ENCODE measurements at regions not wholly inside any gene's neighbourhood (a gene's known extent, or its start where the extent isn't known, plus 50 kb on each side); places are given as distances from the start of the nearest gene placed in this dataset.

GRCh38 chr6:168862346-168862980 lies 391.2 kb downstream of the THBS2 start:
- no peak for DNase-seq
- Histone ChIP-seq H3K4me3 (no peak overlapping the region), H3K27me3 (peaks cover 0 to 5% of the 10 kb centered on the region in 2 donors), H3K27ac (no peak overlapping the region), H3K4me1 (no peaks in the 10 kb centered on the region), H3K9me3 (no peaks in the 10 kb centered on the region), H3K36me3 (no peaks in the 10 kb centered on the region)
- TF ChIP-seq CTCF (IDR thresholded peaks at IDR 0.05) = no peak
- no peak for ATAC-seq
- intact Hi-C loops (cut with DNase I) = no loop called here

- Histone ChIP-seq H3K27ac (no peak overlapping the region), H3K4me3 (no peak overlapping the region), H3K36me3 (no peaks in the 10 kb centered on the region), H3K9me3 (no peaks in the 10 kb centered on the region), H3K27me3 (peaks cover 0 to 5% of the 10 kb centered on the region in 2 donors), H3K4me1 (no peaks in the 10 kb centered on the region)
- intact Hi-C loops (cut with DNase I) = no loop called here
- no peak for ATAC-seq
- no peak for TF ChIP-seq CTCF (IDR thresholded peaks at IDR 0.05)
- DNase-seq = no peak
These were observed 392.7 kb downstream of the THBS2 start for GRCh38 chr6:168860987-168861386.

GRCh38 chr6:168860341-168860740 lies 393.3 kb downstream of the THBS2 start:
- intact Hi-C loops (cut with DNase I) = no loop called here
- Histone ChIP-seq H3K4me1 (no peaks in the 10 kb centered on the region), H3K27me3 (peaks cover 0 to 5% of the 10 kb centered on the region in 2 donors), H3K27ac (no peak overlapping the region), H3K36me3 (no peaks in the 10 kb centered on the region), H3K9me3 (no peaks in the 10 kb centered on the region), H3K4me3 (no peak overlapping the region)
- DNase-seq (no peak), ATAC-seq (no peak)
- TF ChIP-seq CTCF (IDR thresholded peaks at IDR 0.05) = no peak

GRCh38 chr6:168858926-168859325 lies 394.7 kb downstream of the THBS2 start:
- Histone ChIP-seq H3K9me3 (no peaks in the 10 kb centered on the region), H3K27ac (no peak overlapping the region), H3K4me3 (no peak overlapping the region), H3K36me3 (no peaks in the 10 kb centered on the region), H3K4me1 (no peaks in the 10 kb centered on the region), H3K27me3 (peaks cover 0 to 5% of the 10 kb centered on the region in 2 donors)
- TF ChIP-seq CTCF (IDR thresholded peaks at IDR 0.05) = no peak
- ATAC-seq (no peak), DNase-seq (no peak)
- intact Hi-C loops (cut with DNase I) = no loop called here

GRCh38 chr6:168856914-168857313 lies 396.7 kb downstream of the THBS2 start:
- no peaks in the 10 kb centered on the region for H3K4me1 ChIP-seq
- H3K36me3 ChIP-seq = no peaks in the 10 kb centered on the region
- no peak for ATAC-seq
- DNase-seq = no peak
- peaks cover 0 to 5% of the 10 kb centered on the region in 2 donors for H3K27me3 ChIP-seq
- H3K27ac ChIP-seq = no peak overlapping the region
- no peak overlapping the region for H3K4me3 ChIP-seq
- intact Hi-C loops (cut with DNase I) = no loop called here
- no peaks in the 10 kb centered on the region for H3K9me3 ChIP-seq
- TF ChIP-seq CTCF (IDR thresholded peaks at IDR 0.05) = no peak
